Ishikawa (cell line): ENCODE measurements at regions not wholly inside any gene's neighbourhood (a gene's known extent, or its start where the extent isn't known, plus 50 kb on each side); places are given as distances from the start of the nearest gene placed in this dataset.

ENCODE experiments used
- EGR1 ChIP-seq: IDR thresholded peaks from 2 replicates; pipeline ENCODE4 v1.6.1; 2012
- MAX ChIP-seq: IDR thresholded peaks from 2 replicates; pipeline ENCODE4 v1.6.1; 2012
- NFIC ChIP-seq: IDR thresholded peaks from 2 replicates; pipeline ENCODE4 v1.6.1; 2012
- USF1 ChIP-seq: IDR thresholded peaks from 2 replicates; pipeline ENCODE4 v1.6.1; 2012
- TF ChIP-seq, protein P1 (sequence below): IDR thresholded peaks from 2 replicates; pipeline ENCODE4 v1.6.1; 2012; ENCODE audit warnings: low read depth, mild to moderate bottlenecking

DNA sequence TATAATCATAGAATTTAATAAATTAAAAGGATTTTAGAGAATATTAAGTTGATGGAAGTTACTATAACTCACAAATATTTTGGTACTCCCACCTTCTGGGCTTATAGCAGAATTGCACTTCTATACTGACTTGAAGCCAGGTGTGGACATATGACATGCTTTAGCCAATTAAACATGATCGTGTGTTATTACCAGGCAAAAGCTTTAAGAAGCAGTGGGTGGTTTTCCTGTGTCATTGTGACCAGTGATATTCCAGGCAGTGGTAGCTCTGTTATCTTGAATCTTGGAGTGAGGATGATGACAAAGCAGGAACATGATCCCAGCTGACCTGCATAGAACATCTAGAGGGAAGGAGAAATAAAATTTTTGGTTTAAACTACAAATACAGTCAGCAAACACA lies 370.9 kb upstream of the ZEB2 start:
- TF ChIP-seq, protein P1, sequence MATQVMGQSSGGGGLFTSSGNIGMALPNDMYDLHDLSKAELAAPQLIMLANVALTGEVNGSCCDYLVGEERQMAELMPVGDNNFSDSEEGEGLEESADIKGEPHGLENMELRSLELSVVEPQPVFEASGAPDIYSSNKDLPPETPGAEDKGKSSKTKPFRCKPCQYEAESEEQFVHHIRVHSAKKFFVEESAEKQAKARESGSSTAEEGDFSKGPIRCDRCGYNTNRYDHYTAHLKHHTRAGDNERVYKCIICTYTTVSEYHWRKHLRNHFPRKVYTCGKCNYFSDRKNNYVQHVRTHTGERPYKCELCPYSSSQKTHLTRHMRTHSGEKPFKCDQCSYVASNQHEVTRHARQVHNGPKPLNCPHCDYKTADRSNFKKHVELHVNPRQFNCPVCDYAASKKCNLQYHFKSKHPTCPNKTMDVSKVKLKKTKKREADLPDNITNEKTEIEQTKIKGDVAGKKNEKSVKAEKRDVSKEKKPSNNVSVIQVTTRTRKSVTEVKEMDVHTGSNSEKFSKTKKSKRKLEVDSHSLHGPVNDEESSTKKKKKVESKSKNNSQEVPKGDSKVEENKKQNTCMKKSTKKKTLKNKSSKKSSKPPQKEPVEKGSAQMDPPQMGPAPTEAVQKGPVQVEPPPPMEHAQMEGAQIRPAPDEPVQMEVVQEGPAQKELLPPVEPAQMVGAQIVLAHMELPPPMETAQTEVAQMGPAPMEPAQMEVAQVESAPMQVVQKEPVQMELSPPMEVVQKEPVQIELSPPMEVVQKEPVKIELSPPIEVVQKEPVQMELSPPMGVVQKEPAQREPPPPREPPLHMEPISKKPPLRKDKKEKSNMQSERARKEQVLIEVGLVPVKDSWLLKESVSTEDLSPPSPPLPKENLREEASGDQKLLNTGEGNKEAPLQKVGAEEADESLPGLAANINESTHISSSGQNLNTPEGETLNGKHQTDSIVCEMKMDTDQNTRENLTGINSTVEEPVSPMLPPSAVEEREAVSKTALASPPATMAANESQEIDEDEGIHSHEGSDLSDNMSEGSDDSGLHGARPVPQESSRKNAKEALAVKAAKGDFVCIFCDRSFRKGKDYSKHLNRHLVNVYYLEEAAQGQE = no peak
- TF ChIP-seq USF1 (no peak), EGR1 (no peak), MAX (no peak), NFIC (no peak)
